Trophoblast cell (in vitro differentiated cells and primary cell): ENCODE measurements at regions not wholly inside any gene's neighbourhood (a gene's known extent, or its start where the extent isn't known, plus 50 kb on each side); places are given as distances from the start of the nearest gene placed in this dataset.

Experiments
- DNase-seq, 2 donors: peaks; one replicate each; pipeline ENCODE4 v3.0.0-alpha.2; 2016
- H2AFZ ChIP-seq: 2 replicates; pipeline ENCODE4 v1.6.1; 2013; ENCODE audit warnings: low read length, moderate library complexity, mild to moderate bottlenecking; ENCODE audit not compliant: insufficient read depth, poor library complexity
- H2AK5ac ChIP-seq: 2 replicates; pipeline ENCODE4 v1.6.1; 2013; ENCODE audit warnings: mild to moderate bottlenecking, low read length
- H2BK120ac ChIP-seq: 2 replicates; pipeline ENCODE4 v1.6.1; 2013; ENCODE audit warnings: low read length, mild to moderate bottlenecking, moderate library complexity; ENCODE audit not compliant: insufficient read depth, poor library complexity
- H2BK12ac ChIP-seq: 2 replicates; pipeline ENCODE4 v1.6.1; 2013; ENCODE audit warnings: mild to moderate bottlenecking, low read length, moderate library complexity
- H2BK5ac ChIP-seq: 2 replicates; pipeline ENCODE4 v1.6.1; 2013; ENCODE audit warnings: low read length, low read depth, moderate library complexity, mild to moderate bottlenecking; ENCODE audit not compliant: poor library complexity
- H3K14ac ChIP-seq: 2 replicates; pipeline ENCODE4 v1.6.1; 2013; ENCODE audit warnings: mild to moderate bottlenecking, low read length
- H3K18ac ChIP-seq: 2 replicates; pipeline ENCODE4 v1.6.1; 2013; ENCODE audit warnings: mild to moderate bottlenecking, low read length
- H3K23ac ChIP-seq: 2 replicates; pipeline ENCODE4 v1.6.1; 2013; ENCODE audit warnings: low read length
- H3K27ac ChIP-seq: 2 replicates; pipeline ENCODE4 v1.5.1; 2013; ENCODE audit warnings: low read depth, mild to moderate bottlenecking, inconsistent platforms, low read length, moderate library complexity
- H3K27me3 ChIP-seq: 2 replicates; pipeline ENCODE4 v1.6.1; 2013; ENCODE audit warnings: inconsistent platforms, mild to moderate bottlenecking, low read length, moderate library complexity; ENCODE audit not compliant: insufficient read depth
- H3K36me3 ChIP-seq, 2 experiments: 1 replicate in 1 of 2; 2 replicates in 1 of 2; pipeline ENCODE4 v1.6.1; 2013; ENCODE audit warnings: low read length in 2 of 2, mild to moderate bottlenecking in 2 of 2, moderate library complexity in 1 of 2; ENCODE audit not compliant: insufficient read depth in 2 of 2, control insufficient read depth in 1 of 2
- H3K4ac ChIP-seq: 2 replicates; pipeline ENCODE4 v1.6.1; 2013; ENCODE audit warnings: low read depth, mild to moderate bottlenecking, low read length, moderate library complexity
- H3K4me1 ChIP-seq, 2 experiments: 1 replicate in 1 of 2; 2 replicates in 1 of 2; pipeline ENCODE4 v1.6.1; 2013; ENCODE audit warnings: low read length in 2 of 2, mild to moderate bottlenecking in 2 of 2, moderate library complexity in 1 of 2; ENCODE audit not compliant: insufficient read depth in 2 of 2, control insufficient read depth in 1 of 2
- H3K4me2 ChIP-seq: 2 replicates; pipeline ENCODE4 v1.6.1; 2013; ENCODE audit warnings: inconsistent platforms, mild to moderate bottlenecking, low read length, moderate library complexity
- H3K4me3 ChIP-seq: 2 replicates; pipeline ENCODE4 v1.5.1; 2013; ENCODE audit warnings: mild to moderate bottlenecking, low read depth, low read length, inconsistent platforms
- H3K79me1 ChIP-seq: one replicate; pipeline ENCODE4 v1.6.1; 2013; ENCODE audit warnings: low read length
- H3K79me2 ChIP-seq: 2 replicates; pipeline ENCODE4 v1.6.1; 2013; ENCODE audit warnings: low read length, mild to moderate bottlenecking; ENCODE audit not compliant: control insufficient read depth, insufficient read depth, poor library complexity
- H3K9ac ChIP-seq: 2 replicates; pipeline ENCODE4 v1.6.1; 2013; ENCODE audit warnings: mild to moderate bottlenecking, low read length
- H3K9me3 ChIP-seq: 2 replicates; pipeline ENCODE4 v1.6.1; 2013; ENCODE audit warnings: low read depth, mild to moderate bottlenecking, control low read depth, inconsistent platforms, low read length; ENCODE audit not compliant: insufficient read depth
- H4K12ac ChIP-seq: 2 replicates; pipeline ENCODE4 v1.6.1; 2013; ENCODE audit warnings: low read depth, mild to moderate bottlenecking, low read length, moderate library complexity
- H4K8ac ChIP-seq: 2 replicates; pipeline ENCODE4 v1.6.1; 2013; ENCODE audit warnings: low read depth, mild to moderate bottlenecking, low read length, moderate library complexity
- H4K91ac ChIP-seq: one replicate; pipeline ENCODE4 v1.6.1; 2013; ENCODE audit warnings: low read depth, mild to moderate bottlenecking, low read length, moderate library complexity
- WGBS: extraction: QIAGEN DNeasy Blood & Tissue Kit; methylation state at CpG from one replicate; pipeline ENCODE4 v1.1.7; 2013; ENCODE audit warnings: missing lambda C conversion rate; ENCODE audit not compliant: insufficient read length, insufficient coverage; ENCODE audit errors: extremely low coverage; 5-methylcytosine and 5-hydroxymethylcytosine counted together

DNA sequence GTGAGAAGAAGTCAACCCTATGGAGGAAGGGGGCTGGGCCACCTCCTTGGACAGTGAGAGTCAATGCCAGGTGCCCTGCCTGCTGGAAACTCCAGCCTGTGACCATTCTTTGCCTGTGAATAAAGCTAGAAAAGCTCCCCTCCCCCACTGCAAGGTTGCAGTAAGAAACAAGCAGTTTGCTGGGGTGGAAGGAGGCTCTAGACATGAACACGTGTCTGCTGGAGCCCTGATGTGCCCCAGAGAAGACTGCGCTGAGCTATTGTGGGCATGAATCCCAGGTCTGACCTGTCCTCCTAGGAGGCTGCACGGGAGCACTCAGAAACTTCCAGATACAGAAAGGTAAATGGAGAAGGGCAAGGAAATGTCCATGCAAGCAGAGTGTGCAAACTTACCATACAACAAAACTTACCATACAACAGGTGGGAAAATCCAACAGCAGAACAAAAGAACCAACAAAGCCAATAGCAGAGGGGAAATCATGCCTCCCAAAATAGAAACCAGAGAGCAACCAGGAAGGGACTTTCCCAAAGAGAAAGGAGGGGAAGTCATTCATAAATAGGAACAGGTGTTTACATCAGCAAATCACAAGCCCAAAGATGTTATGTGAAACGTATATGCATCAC, 278.7 kb downstream of the BCL2 start:
- no peak overlapping the region for H2BK120ac ChIP-seq
- H3K79me2 ChIP-seq, result no peaks in the 10 kb centered on the region
- no peaks in the 10 kb centered on the region for H3K36me3 ChIP-seq
- H3K9me3 ChIP-seq, result no peaks in the 10 kb centered on the region
- H3K18ac ChIP-seq, result no peak overlapping the region
- no CpG with 5 or more reads among the region's 4 CpGs for WGBS
- no peak for DNase-seq
- H3K79me1 ChIP-seq, result no peaks in the 10 kb centered on the region
- H3K27ac ChIP-seq, result no peak overlapping the region
- no peak overlapping the region for H3K9ac ChIP-seq
- H4K12ac ChIP-seq, result no peak overlapping the region
- no peak overlapping the region for H2BK5ac ChIP-seq
- H4K8ac ChIP-seq, result no peak overlapping the region
- H3K4me1 ChIP-seq, result no peaks in the 10 kb centered on the region
- no peak overlapping the region for H2BK12ac ChIP-seq
- H3K27me3 ChIP-seq, result no peaks in the 10 kb centered on the region
- no peak overlapping the region for H3K4me2 ChIP-seq
- H3K4me3 ChIP-seq, result no peak overlapping the region
- no peak overlapping the region for H2AK5ac ChIP-seq
- H3K4ac ChIP-seq, result no peak overlapping the region
- no peak overlapping the region for H2AFZ ChIP-seq
- H3K14ac ChIP-seq, result no peak overlapping the region
- no peak overlapping the region for H3K23ac ChIP-seq
- H4K91ac ChIP-seq, result no peak overlapping the region

DNA sequence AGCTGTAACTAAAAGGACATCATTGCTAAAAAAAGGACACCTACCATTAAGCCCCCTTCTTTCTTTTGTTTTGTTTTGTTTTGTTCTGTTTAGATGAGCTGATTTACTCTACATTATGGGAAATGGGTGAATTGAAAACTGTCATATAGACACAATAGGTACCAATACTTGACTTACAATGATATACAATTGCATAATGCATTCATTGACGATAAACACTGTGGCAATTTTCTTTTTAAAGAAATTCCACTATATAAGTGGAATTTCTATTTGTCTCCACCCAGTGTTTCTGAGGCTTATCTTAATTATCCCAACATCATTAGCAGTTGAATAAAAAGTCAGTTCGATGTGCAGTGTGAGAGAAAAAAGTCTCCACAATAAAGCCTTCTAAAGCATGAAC, 282.1 kb downstream of the BCL2 start:
- Histone ChIP-seq H2BK5ac (no peak overlapping the region), H4K12ac (no peak overlapping the region), H3K18ac (no peak overlapping the region), H3K9ac (no peak overlapping the region), H3K14ac (no peak overlapping the region), H3K27me3 (no peaks in the 10 kb centered on the region), H3K4me2 (no peak overlapping the region), H3K9me3 (no peaks in the 10 kb centered on the region), H4K8ac (no peak overlapping the region), H2AK5ac (no peak overlapping the region), H3K4me3 (no peak overlapping the region), H2BK12ac (no peak overlapping the region), H3K79me1 (no peaks in the 10 kb centered on the region), H2BK120ac (no peak overlapping the region), H3K4ac (no peak overlapping the region), H4K91ac (no peak overlapping the region), H3K79me2 (no peaks in the 10 kb centered on the region), H3K23ac (no peak overlapping the region), H3K4me1 (no peaks in the 10 kb centered on the region), H3K36me3 (no peaks in the 10 kb centered on the region), H3K27ac (no peak overlapping the region), H2AFZ (no peak overlapping the region)
- no CpG with 5 or more reads among the region's 2 CpGs for WGBS
- no peak for DNase-seq

DNA sequence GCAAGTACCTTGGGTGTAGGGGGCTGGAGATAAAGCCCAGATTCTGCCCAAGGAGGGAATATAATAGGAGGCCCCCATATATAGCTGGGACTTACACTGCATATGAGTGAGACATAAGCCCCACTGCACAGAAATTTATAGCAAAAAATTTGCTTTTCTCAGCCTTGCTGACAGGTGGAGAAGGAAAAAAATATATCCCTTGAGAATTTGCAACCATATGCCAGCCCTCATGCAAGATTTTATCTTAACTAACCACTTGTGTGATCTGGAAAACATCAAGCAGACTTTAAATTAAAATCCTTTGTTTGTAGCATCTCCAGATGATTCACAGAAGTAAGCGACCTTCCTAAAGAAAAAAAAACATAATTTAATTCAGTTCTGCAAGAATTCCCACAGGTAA, 288.2 kb downstream of the BCL2 start:
- Histone ChIP-seq H3K27me3 (no peaks in the 10 kb centered on the region), H3K9ac (no peak overlapping the region), H3K36me3 (no peaks in the 10 kb centered on the region), H2BK5ac (no peak overlapping the region), H3K4ac (no peak overlapping the region), H4K91ac (no peak overlapping the region), H3K4me3 (no peak overlapping the region), H3K18ac (no peak overlapping the region), H4K12ac (no peak overlapping the region), H2AK5ac (no peak overlapping the region), H3K79me2 (no peaks in the 10 kb centered on the region), H2BK12ac (no peak overlapping the region), H3K4me1 (no peaks in the 10 kb centered on the region), H3K4me2 (no peak overlapping the region), H4K8ac (no peak overlapping the region), H3K9me3 (no peaks in the 10 kb centered on the region), H3K23ac (no peak overlapping the region), H3K79me1 (no peaks in the 10 kb centered on the region), H2AFZ (no peak overlapping the region), H3K14ac (no peak overlapping the region), H3K27ac (no peak overlapping the region), H2BK120ac (no peak overlapping the region)
- DNase-seq, result no peak
- no CpG with 5 or more reads among the region's 1 CpG for WGBS
